Heart left ventricle (tissue), 13 donors: ENCODE measurements at regions not wholly inside any gene's neighbourhood (a gene's known extent, or its start where the extent isn't known, plus 50 kb on each side); places are given as distances from the start of the nearest gene placed in this dataset.
"Not testable (repeated sequence)": the region's sequence is repeated elsewhere in the genome, so short reads cannot be mapped to it uniquely, and the experiment has no call there.

Experiments used
- POLR2A ChIP-seq, 2 donors: fragments of 450-650 bp; IDR thresholded peaks; one replicate each; pipeline ENCODE4 v1.6.1; 2017; ENCODE audit warnings: antibody characterized with exemption in 2 of 2, mild to moderate bottlenecking in 2 of 2, moderate library complexity in 2 of 2
- TF ChIP-seq, protein P1 (sequence below), 12 donors: fragments of 200-600 bp; sonication (generic) in 4 of 12; IDR thresholded peaks; one replicate each; pipeline versions ENCODE4 v1.5.0 to v1.8.0; 2018 to 2022; ENCODE audit warnings: antibody characterized with exemption in 12 of 12, mild to moderate bottlenecking in 5 of 12
- donor health status: ischemic (EF 13 %, LVEDD 7.1; RV severe dilation, severe dysfunction).
- donor health status: DM: no; HTN: yes; CAD: no.
- donor health status: DM: no; HTN: no; CAD: no.
- donor health status: ischemic (EF 25% LVEDD 6.9; RV normal size, moderate dysfunction).
- donor health status: ischemic (EF 25% LVEDD 5.7; RV mildly dilated, moderate dysfunction).
- donor health status: ischemic (EF 35%, LVEDD 5.7; RV mildly dilated, moderate dysfunction).
- donor health status: nonischemic (EF 11% LVEDD 7.7; RV severe dilation, severe dysfunction).
- donor health status: DM: yes; HTN: yes; CAD: no.
- donor health status: PGD.
- donor health status: ischemic (EF 29% LVEDD 5.4; RV normal size, mild dysfunction).
- donor health status: nonischemic (EF 23%, LVEDD 6.1; RV moderate dilation, normal function).

DNA sequence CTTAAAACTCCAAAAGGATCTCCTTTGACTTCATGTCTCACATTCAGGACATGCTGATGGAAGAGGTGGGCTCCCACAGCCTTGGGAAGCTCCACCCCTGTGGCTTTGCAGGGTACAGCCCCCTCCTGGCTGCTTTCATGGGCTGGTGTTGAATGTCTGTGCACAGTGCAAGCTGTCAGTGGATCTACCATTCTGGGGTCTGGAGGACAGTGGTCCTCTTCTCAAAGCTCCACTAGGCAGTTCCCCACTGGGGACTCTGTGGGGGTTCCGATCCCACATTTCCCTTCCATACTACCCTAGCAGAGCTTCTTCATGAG is 150.2 kb upstream of the FBXL17 start:
- not testable (repeated sequence) for TF ChIP-seq POLR2A (IDR thresholded peaks at IDR 0.05)
- TF ChIP-seq, protein P1, sequence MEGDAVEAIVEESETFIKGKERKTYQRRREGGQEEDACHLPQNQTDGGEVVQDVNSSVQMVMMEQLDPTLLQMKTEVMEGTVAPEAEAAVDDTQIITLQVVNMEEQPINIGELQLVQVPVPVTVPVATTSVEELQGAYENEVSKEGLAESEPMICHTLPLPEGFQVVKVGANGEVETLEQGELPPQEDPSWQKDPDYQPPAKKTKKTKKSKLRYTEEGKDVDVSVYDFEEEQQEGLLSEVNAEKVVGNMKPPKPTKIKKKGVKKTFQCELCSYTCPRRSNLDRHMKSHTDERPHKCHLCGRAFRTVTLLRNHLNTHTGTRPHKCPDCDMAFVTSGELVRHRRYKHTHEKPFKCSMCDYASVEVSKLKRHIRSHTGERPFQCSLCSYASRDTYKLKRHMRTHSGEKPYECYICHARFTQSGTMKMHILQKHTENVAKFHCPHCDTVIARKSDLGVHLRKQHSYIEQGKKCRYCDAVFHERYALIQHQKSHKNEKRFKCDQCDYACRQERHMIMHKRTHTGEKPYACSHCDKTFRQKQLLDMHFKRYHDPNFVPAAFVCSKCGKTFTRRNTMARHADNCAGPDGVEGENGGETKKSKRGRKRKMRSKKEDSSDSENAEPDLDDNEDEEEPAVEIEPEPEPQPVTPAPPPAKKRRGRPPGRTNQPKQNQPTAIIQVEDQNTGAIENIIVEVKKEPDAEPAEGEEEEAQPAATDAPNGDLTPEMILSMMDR (IDR thresholded peaks at IDR 0.05) = not testable (repeated sequence)
